GM13977 (cell line): ENCODE measurements at regions not wholly inside any gene's neighbourhood (a gene's known extent, or its start where the extent isn't known, plus 50 kb on each side); places are given as distances from the start of the nearest gene placed in this dataset.

Experiments used
- DNase-seq: peaks from one replicate; pipeline ENCODE4 v3.0.0; 2012; ENCODE audit warnings: low spot score
- CTCF ChIP-seq: IDR thresholded peaks from 2 replicates; pipeline ENCODE4 v1.5.1; 2012; ENCODE audit warnings: mild to moderate bottlenecking, control low read depth; ENCODE audit not compliant: insufficient read depth; ENCODE audit errors: extremely low read depth, missing control alignments
- in situ Hi-C: fragments of 300-500 bp; cut with MboI; formaldehyde crosslinking; loops from one replicate; pipeline ENCODE4 v1.12.0; 2022; ENCODE audit warnings: low sequenced_read_pairs, low pct_unique_long_range_greater_than_20kb, mixed read lengths, inconsistent platforms; ENCODE audit not compliant: unreplicated experiment

GRCh38 chr4:33085709-33086108, 2365.5 kb downstream of the PCDH7 start:
- DNase-seq = no peak
- TF ChIP-seq CTCF = no peak
- in situ Hi-C loops = no loop called here

DNA sequence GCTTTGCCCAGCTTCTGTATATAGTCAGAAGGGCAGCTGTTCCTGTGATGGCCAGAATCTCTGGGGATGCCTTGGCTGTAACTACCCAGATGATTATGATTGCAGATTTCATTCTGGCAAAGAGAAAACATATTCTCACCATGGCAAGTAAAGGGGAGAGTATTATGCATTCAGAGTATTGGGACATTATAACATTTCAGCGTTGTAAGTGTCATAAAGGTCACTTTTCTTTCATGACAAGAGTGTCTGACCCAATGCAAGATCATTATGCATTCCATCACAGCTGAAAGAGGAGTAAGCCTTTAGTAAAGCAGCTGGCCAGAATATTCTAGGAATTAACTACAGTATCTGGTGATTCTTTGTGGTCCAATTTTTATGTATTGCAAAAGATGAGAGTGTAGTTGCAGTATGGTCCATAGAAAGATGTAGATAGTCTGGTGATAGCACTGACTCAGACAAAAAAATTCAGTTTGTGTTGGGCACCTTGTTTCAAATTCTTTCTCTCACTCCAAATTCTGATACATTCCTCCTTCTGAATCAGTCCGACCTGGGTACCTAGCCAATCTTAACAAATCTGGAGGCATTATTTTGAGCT, 2366.3 kb downstream of the PCDH7 start:
- TF ChIP-seq CTCF = no peak
- no peak for DNase-seq
- in situ Hi-C loops = no loop called here

DNA sequence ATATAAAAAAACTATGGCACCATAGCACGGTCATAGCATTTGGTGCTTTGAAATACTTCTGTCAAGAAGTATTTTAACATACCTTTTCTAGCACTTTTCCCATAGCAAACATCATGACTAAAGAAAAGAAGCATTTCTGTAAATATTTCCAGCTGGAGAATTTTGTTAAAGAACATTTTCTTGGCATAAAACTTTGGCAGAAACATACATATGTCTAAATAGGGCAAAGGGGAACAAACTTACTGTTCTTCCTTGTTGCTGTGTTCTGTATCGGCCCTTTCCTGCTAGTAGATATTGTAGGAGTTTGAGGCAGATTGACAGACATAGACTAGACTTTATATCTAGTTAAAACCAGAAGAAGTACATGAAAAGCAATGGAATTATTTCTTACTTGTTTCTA, 2368.5 kb downstream of the PCDH7 start:
- no peak for DNase-seq
- in situ Hi-C loops = no loop called here
- TF ChIP-seq CTCF = no peak

DNA sequence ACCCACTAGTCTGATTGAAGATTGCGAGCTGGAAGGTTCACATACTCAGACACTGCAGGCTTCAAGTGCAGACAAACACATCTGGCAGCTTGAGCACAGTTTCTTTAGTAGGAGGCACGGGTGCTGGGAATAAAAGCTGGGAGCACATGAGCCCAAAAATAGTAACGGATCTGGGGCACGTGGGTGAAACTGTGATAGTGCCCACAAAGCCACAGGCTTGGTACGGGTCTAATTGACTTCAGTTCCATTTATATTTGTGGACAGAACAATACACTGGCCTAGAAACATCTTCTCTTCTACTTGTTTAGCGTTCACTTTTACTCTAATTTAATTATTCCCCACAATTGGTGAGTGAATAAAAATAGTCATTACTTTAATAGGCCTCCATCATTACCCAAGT, 2370.7 kb downstream of the PCDH7 start:
- in situ Hi-C loops = no loop called here
- TF ChIP-seq CTCF = no peak
- DNase-seq = no peak

- no peak for TF ChIP-seq CTCF
- in situ Hi-C loops = no loop called here
- DNase-seq = no peak
These were observed 2371.8 kb downstream of the PCDH7 start for GRCh38 chr4:33091961-33092360.

DNA sequence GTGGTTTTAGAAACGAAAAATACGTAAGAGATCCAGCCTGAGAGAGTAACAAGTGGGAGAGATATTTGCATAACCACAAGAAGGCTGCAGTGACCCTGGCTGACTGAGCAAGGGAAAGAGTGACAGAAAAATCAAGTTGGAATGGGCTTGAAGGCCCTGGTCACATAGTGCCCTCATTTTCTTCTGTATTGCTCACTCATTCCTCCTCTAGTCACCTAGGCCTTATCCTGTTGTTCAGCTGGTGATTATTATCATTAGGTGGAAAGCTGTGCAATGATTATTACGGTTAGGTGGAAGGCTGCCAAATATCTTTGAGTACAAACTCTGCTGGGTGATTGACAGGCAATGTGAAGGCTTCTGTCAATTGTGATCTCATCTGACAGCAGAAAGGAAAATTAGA, 2384.1 kb downstream of the PCDH7 start:
- in situ Hi-C loops = no loop called here
- DNase-seq = peak; percentile 9
- TF ChIP-seq CTCF = no peak

GRCh38 chr4:33107814-33108213, 2387.6 kb downstream of the PCDH7 start:
- TF ChIP-seq CTCF = no peak
- in situ Hi-C loops = no loop called here
- DNase-seq = no peak
